ENCODE measurements at regions not wholly inside any gene's neighbourhood (a gene's known extent, or its start where the extent isn't known, plus 50 kb on each side); places are given as distances from the start of the nearest gene placed in this dataset.

- no peak for DNase-seq (ENCODE audit: extremely low spot score)
- ChIA-PET CTCF (interaction anchor here (0.8 kb wide), 1 partner anchor 15 kb away, joined by 3 read pairs; no protein-coding TSS in a partner anchor), POLR2A (no interaction called here)
- TF ChIP-seq, protein P1, sequence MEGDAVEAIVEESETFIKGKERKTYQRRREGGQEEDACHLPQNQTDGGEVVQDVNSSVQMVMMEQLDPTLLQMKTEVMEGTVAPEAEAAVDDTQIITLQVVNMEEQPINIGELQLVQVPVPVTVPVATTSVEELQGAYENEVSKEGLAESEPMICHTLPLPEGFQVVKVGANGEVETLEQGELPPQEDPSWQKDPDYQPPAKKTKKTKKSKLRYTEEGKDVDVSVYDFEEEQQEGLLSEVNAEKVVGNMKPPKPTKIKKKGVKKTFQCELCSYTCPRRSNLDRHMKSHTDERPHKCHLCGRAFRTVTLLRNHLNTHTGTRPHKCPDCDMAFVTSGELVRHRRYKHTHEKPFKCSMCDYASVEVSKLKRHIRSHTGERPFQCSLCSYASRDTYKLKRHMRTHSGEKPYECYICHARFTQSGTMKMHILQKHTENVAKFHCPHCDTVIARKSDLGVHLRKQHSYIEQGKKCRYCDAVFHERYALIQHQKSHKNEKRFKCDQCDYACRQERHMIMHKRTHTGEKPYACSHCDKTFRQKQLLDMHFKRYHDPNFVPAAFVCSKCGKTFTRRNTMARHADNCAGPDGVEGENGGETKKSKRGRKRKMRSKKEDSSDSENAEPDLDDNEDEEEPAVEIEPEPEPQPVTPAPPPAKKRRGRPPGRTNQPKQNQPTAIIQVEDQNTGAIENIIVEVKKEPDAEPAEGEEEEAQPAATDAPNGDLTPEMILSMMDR (IDR thresholded peaks at IDR 0.05; ENCODE audit: control extremely low read depth, extremely low read depth, low read depth, missing control alignments), result no peak
These were observed 241.6 kb downstream of the PTPRC start for GRCh38 chr1:198880397-198880796.

DNA sequence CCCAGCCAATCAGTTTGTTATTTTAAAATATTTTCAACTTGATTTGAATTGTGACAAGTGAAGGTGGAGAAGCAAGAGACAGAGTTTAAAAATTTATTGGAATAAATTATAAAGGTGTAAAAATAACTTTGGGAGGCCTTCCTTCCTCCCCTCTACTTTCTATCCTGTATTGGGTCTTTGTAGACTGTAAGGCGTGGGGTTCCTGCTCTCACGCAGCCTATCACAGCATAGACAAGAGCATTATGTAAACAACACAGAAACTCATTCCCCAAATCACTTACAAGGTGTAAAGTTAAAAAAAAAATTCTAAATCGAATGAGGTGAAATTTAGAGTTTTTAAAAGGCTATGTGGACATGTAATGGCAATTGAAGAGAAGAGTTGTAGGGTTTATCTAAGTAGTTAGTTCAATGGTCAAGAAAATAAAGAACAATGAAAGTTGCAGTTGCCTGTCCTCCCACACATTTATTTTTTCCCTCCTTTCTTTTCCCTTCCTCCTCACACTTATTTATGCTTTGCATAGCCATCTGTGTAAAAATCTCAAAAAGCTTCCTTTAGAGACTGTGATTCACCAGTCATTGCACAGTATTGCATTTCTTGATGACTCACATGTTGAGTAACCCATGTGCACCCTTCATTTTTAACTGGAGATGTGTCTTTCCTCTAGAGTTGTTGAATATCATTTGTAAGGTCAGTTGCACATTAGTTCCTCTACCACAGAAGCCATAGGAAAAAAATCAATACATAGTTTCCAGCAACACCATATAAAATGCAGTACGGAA, 242.2 kb downstream of the PTPRC start:
- DNase-seq (ENCODE audit: extremely low spot score), result no peak
- ChIA-PET CTCF (interaction anchor here (0.8 kb wide), 1 partner anchor 14 kb away, joined by 3 read pairs; no protein-coding TSS in a partner anchor), POLR2A (no interaction called here)
- TF ChIP-seq, protein P1 (IDR thresholded peaks at IDR 0.05; ENCODE audit: control extremely low read depth, extremely low read depth, low read depth, missing control alignments), result no peak

- POLR2A ChIA-PET, result no interaction called here
- CTCF ChIA-PET, result interaction anchor here (0.6 to 1.2 kb wide), 2 partner anchors 41 to 59 kb away, joined by 3 read pairs; no protein-coding TSS in a partner anchor
- DNase-seq (ENCODE audit: extremely low spot score), result no peak
- TF ChIP-seq, protein P1 (IDR thresholded peaks at IDR 0.05; ENCODE audit: control extremely low read depth, extremely low read depth, low read depth, missing control alignments), result no peak
These were observed 244.3 kb downstream of the PTPRC start for GRCh38 chr1:198883184-198883583.

DNA sequence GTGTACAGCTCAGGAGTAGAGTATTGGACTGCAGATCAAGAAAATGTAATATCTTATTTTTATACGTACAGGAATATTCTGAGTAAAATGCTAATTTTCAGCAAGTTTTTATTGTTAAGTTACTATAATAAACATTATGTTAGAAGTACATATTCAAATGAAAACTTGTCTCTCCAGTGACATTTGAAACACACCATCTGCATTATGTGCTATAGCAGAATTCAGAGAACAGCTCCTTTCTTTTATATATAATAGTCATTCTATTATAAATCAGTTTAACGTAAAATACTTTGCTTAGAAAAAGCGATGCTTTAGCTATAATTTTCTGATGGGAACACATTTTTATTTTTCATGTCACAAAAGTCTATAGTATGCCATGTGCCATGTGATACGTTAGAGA, 249.0 kb downstream of the PTPRC start:
- DNase-seq (ENCODE audit: extremely low spot score), result no peak
- ChIA-PET POLR2A (no interaction called here), CTCF (no interaction called here)
- TF ChIP-seq, protein P1 (IDR thresholded peaks at IDR 0.05; ENCODE audit: control extremely low read depth, extremely low read depth, low read depth, missing control alignments), result no peak

- TF ChIP-seq, protein P1 (IDR thresholded peaks at IDR 0.05; ENCODE audit: control extremely low read depth, extremely low read depth, low read depth, missing control alignments), result no peak
- ChIA-PET POLR2A (no interaction called here), CTCF (interaction anchor here (0.9 to 1.1 kb wide), 2 partner anchors 9 to 15 kb away, joined by 3 read pairs; no protein-coding TSS in a partner anchor)
- no peak for DNase-seq (ENCODE audit: extremely low spot score)
These were observed 249.6 kb downstream of the PTPRC start for GRCh38 chr1:198888379-198888943.

DNA sequence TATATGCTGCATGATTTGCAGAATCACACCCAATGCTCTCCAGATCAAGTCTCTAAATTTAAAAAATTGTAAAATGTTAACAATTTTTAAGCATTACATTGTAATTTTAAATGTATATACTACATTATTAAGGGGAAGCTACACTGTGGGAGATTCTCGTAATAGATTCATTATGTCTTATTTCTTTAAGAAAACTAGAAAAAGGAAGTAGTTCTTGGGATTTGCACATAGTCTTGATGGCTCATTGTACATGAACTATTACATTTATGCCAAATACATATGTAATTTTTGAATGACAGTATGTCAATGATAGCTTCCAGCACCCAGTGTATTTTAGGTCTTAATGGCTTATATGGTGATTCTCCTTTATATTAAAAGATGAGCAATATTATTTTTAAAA, 250.3 kb downstream of the PTPRC start:
- TF ChIP-seq, protein P1 (IDR thresholded peaks at IDR 0.05; ENCODE audit: control extremely low read depth, extremely low read depth, low read depth, missing control alignments), result no peak
- no peak for DNase-seq (ENCODE audit: extremely low spot score)
- ChIA-PET POLR2A (no interaction called here), CTCF (interaction anchor here (0.9 to 1.1 kb wide), 3 partner anchors 10 to 26 kb away, joined by 3 read pairs; no protein-coding TSS in a partner anchor)
